AG09319 (cell line): ENCODE measurements at regions not wholly inside any gene's neighbourhood (a gene's known extent, or its start where the extent isn't known, plus 50 kb on each side); places are given as distances from the start of the nearest gene placed in this dataset.

Experiments
- DNase-seq: peaks from one replicate; pipeline ENCODE4 v3.0.0-alpha.2; 2010; ENCODE audit warnings: low read depth; ENCODE audit errors: extremely low read depth
- CTCF ChIP-seq: IDR thresholded peaks from 2 replicates; pipeline ENCODE4 v1.5.1; 2011; ENCODE audit warnings: low read depth, mild to moderate bottlenecking, inconsistent platforms, low read length, moderate library complexity

GRCh38 chrX:131827935-131828334 is 195.2 kb upstream of the STK26 start:
- DNase-seq, result no peak
- TF ChIP-seq CTCF, result peak; percentile 8

DNA sequence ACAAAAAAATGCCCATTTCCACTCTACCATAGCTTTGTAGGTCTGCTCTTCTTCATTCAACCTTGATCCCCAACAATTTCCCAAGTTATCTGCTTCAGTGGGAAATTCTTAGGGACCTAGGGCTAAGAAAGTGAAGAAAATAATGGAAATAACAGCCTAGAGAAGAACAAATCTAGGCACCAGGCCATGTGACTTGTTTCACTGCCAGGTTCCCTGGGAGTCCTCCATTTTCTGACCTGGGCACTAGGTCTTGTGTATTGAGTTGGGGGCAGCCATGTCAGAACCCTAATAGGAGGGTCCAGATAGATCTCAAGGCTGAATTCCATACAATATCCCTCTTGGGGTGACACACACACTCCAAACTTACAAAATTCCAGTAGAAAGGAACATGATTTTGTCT is 194.6 kb upstream of the STK26 start:
- TF ChIP-seq CTCF, result no peak
- DNase-seq, result no peak

DNA sequence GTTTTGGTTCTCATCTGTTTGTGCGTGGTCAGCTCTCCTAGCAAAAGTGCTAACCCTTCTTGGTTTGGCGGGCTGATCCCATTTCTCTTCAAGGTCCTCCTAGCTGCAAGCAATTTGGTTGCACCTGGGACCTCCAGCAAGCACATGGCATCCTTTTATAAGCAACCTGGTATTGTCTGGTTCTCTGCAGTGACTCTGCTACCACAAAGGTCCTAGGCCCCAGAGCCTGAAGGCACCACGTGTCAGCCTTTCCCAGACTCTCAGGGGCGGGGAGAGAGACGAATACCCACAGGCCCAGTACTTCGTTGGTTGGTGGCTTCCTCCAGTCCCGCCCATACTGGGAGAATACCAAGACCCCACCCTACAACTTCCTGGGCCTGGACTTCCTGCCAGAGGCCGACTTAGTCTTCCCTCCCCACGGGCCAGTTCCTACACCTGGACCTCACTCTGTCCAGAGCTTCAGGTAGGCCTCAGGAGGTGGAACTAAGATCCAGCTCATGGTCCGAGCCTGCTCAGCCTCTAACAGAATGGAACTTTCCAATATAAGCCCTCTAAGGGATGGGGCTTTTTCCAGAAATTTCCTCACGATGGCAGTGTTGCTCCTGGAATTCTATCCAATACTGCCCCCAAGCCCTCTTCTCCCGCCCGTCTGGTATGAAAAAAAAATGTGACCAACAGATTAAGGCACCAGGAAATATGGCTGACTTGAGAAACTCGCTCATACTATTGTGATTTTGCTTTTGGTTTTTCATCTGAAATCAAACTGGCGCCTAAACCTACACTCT is 192.5 kb upstream of the STK26 start:
- TF ChIP-seq CTCF, result peak; percentile 49
- DNase-seq, result peak; percentile 37

- TF ChIP-seq CTCF, result no peak
- no peak for DNase-seq
Observed at GRCh38 chrX:131831185-131831520, 191.9 kb upstream of the STK26 start.

- no peak for DNase-seq
- TF ChIP-seq CTCF, result no peak
Observed at GRCh38 chrX:131836161-131836560, 186.9 kb upstream of the STK26 start.

DNA sequence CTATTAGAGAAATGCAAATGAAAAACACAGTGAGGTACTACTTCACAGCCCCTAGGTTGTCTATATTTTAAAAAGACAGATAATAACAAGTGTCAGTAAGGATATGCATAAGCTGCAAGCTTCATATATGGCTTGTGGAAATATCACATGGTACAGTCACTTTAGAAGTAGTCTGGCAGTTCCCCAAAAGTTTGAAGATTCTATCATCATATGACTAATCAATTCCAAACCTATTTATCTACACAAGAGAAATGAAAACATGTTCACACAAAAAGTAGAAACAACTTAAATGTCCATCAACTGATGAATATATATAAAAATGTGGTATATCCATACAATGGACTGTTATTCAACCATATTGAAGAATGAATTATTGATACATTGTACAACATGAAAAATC is 185.8 kb upstream of the STK26 start:
- no peak for DNase-seq

More for the DNA sequence above, 185.8 kb upstream of the STK26 start:
- TF ChIP-seq CTCF, result no peak
